Skeletal muscle cell (primary cell): ENCODE measurements at regions not wholly inside any gene's neighbourhood (a gene's known extent, or its start where the extent isn't known, plus 50 kb on each side); places are given as distances from the start of the nearest gene placed in this dataset.

Experiments used
- DNase-seq: peaks from one replicate; pipeline ENCODE4 v3.0.0-alpha.2; 2010; ENCODE audit warnings: low read depth
- H3K4me3 ChIP-seq: 2 replicates; pipeline ENCODE4 v1.5.1; 2011; ENCODE audit warnings: low read depth, mild to moderate bottlenecking, control low read depth, low read length, moderate library complexity

GRCh38 chr6:54771968-54772367 lies 74.6 kb upstream of the FAM83B start:
- H3K4me3 ChIP-seq = no peak overlapping the region
- DNase-seq = no peak

DNA sequence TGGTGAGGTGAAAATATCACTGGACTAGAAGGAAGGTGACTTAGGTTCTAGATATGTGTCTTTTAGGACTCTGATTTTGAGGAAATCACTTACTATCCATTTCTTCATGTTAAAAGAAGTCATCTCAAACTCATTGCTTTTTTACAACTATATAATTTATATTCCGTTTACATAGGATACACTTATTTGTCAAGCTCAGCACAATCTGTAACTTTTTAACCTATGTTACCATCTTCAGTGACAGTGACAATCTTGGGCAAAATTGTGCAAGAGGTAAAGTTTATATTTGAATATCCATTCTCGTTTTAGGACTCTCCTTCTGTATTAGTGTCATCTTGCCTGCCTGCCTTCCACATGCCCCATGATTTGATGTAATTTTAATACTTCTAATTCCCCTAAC lies 74.0 kb upstream of the FAM83B start:
- H3K4me3 ChIP-seq = no peak overlapping the region
- no peak for DNase-seq

- no peak for DNase-seq
- no peak overlapping the region for H3K4me3 ChIP-seq
These were observed 71.0 kb upstream of the FAM83B start for GRCh38 chr6:54775576-54775975.

- DNase-seq = no peak
- no peak overlapping the region for H3K4me3 ChIP-seq
These were observed 69.7 kb upstream of the FAM83B start for GRCh38 chr6:54776891-54777290.

DNA sequence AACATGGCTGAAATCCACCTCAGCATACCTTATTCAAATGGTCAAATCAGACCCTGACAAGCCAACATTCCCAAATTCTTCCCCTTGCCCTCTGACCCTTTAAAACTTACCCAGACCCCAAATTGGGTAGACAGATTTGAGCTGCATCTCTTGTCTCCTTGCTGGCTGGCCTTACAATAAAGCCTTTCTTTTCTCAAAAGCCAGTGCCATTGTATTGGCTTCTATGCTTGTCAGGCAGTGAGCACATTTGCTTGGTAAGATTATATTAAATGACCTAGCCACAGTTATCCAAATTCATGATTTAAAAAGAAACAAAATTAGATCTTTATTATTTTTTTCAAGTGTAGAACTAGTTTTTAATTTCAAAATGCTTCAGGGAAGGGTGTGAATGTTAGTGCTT lies 67.8 kb upstream of the FAM83B start:
- H3K4me3 ChIP-seq = no peak overlapping the region
- DNase-seq = no peak

- no peak overlapping the region for H3K4me3 ChIP-seq
- DNase-seq = no peak
These were observed 62.6 kb upstream of the FAM83B start for GRCh38 chr6:54784011-54784410.

DNA sequence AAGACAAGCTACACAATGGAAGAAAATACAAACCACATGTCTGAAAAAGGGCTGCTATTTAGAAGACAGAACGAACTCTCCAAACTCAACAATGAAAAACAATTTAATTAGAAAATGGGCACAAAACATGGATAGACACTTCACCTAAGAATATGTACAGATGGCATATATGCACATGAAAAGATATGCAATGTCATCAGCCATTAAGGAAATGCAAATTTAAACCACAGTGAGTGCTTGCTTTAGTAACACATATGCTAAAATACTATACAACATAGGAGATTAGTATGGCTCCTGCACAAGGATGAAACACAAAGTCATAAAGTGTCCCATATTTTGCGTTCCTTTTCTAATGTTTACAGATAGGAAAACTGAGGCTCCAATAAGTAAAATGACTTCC lies 60.4 kb upstream of the FAM83B start:
- DNase-seq = no peak
- no peak overlapping the region for H3K4me3 ChIP-seq

DNA sequence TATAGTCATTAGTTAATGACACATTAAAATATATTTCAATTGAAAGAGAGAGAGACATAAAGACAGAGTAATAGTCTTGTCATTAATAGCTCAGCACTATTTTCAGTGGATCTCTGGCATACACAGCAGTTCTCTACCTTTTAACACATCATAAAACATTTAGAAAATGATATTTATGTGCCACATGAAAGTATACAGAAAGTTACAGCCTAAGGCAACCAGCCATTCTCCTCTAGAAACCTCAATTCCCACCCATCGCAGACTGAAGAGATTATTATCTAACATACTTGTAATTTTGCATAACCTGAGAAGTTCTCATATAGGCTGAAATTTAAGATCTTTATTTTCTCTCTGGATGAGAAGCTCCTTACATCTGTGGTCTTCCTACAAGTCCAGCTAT lies 58.7 kb upstream of the FAM83B start:
- no peak for DNase-seq
- no peak overlapping the region for H3K4me3 ChIP-seq
